BE2C (cell line): ENCODE measurements at regions not wholly inside any gene's neighbourhood (a gene's known extent, or its start where the extent isn't known, plus 50 kb on each side); places are given as distances from the start of the nearest gene placed in this dataset.

Experiments used
- DNase-seq: peaks from one replicate; pipeline ENCODE4 v3.0.0-alpha.2; 2020
- H3K27me3 ChIP-seq: fragments of 250-450 bp; sonication (Bioruptor Pico); 2 replicates; pipeline ENCODE4 v1.5.1; 2020; ENCODE audit warnings: mild to moderate bottlenecking
- H3K36me3 ChIP-seq: fragments of 250-450 bp; sonication (Bioruptor Pico); 2 replicates; pipeline ENCODE4 v1.5.1; 2020; ENCODE audit warnings: mild to moderate bottlenecking
- H3K4me1 ChIP-seq: fragments of 250-450 bp; sonication (Bioruptor Pico); 2 replicates; pipeline ENCODE4 v1.5.1; 2020
- H3K4me3 ChIP-seq: 2 replicates; pipeline ENCODE4 v1.5.1; 2011; ENCODE audit warnings: low read depth, low read length
- H3K9me3 ChIP-seq: fragments of 250-450 bp; sonication (Bioruptor Pico); 2 replicates; pipeline ENCODE4 v1.5.1; 2020
- TF ChIP-seq, protein P1 (sequence below): IDR thresholded peaks from 2 replicates; pipeline ENCODE4 v1.5.1; 2012; ENCODE audit warnings: mild to moderate bottlenecking, low read depth, low read length

DNA sequence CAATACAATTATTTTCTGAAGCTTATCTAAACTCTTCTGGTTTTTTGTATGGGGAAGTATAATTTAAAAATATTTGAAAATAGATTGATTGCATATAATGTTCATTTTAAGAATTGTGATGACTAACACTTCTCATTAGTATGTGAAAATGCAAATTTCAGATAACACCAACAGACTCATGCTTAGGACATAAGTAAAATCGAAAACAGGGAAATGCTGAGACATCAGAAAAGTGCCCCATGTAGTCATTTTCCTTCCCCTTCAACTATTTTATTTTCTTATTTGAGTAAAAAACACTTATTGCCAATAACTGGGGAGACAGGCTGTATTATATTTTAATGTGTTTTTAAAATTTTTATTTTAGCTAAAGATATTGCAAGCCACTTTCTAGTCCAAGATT lies 814.7 kb downstream of the GALC start:
- no peaks in the 10 kb centered on the region for H3K36me3 ChIP-seq
- no peaks in the 10 kb centered on the region for H3K27me3 ChIP-seq
- H3K9me3 ChIP-seq: no peaks in the 10 kb centered on the region
- no peaks in the 10 kb centered on the region for H3K4me1 ChIP-seq
- TF ChIP-seq, protein P1, sequence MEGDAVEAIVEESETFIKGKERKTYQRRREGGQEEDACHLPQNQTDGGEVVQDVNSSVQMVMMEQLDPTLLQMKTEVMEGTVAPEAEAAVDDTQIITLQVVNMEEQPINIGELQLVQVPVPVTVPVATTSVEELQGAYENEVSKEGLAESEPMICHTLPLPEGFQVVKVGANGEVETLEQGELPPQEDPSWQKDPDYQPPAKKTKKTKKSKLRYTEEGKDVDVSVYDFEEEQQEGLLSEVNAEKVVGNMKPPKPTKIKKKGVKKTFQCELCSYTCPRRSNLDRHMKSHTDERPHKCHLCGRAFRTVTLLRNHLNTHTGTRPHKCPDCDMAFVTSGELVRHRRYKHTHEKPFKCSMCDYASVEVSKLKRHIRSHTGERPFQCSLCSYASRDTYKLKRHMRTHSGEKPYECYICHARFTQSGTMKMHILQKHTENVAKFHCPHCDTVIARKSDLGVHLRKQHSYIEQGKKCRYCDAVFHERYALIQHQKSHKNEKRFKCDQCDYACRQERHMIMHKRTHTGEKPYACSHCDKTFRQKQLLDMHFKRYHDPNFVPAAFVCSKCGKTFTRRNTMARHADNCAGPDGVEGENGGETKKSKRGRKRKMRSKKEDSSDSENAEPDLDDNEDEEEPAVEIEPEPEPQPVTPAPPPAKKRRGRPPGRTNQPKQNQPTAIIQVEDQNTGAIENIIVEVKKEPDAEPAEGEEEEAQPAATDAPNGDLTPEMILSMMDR: no peak
- no peak overlapping the region for H3K4me3 ChIP-seq
- DNase-seq: no peak

DNA sequence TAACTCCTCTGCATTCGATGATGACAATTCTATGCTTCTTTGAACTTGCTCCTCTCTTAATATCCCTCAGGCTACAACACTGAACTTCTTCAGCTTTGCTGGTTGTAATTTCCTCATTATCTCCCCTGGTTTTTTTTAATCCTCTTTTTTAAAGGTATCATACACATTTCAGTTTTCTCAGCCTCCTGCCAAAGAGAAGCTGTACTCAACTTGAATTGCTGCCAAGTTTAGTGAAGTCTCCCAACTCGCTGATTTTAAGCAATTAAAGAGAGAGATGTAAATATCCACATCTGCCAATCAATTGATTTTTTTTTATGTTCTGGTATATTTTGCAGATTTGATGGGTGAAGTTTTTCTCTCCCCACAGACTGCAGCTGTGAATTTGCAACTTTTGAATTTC lies 817.8 kb downstream of the GALC start:
- no peak for DNase-seq
- Histone ChIP-seq H3K36me3 (no peaks in the 10 kb centered on the region), H3K4me3 (no peak overlapping the region), H3K4me1 (no peaks in the 10 kb centered on the region), H3K9me3 (no peaks in the 10 kb centered on the region), H3K27me3 (no peaks in the 10 kb centered on the region)
- TF ChIP-seq, protein P1: no peak

DNA sequence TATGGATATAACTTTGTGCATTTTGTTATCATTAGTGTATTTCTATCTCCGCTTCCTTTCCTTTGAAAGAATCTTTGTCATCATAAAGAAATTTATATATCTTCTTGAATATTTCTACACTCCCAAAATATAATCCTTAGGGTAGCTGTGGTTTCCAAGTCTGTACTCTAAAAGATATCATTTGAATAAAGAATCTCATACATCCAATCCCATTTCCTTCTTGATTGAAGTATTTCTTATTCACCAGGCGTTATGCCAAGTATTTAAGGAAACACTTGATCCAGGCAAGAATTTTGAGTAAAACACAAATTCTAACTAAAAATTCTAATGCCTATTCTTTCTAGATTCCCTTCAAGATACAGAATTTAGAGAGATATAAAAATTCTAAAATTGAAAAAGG lies 821.8 kb downstream of the GALC start:
- Histone ChIP-seq H3K27me3 (no peaks in the 10 kb centered on the region), H3K9me3 (no peaks in the 10 kb centered on the region), H3K4me1 (no peaks in the 10 kb centered on the region), H3K4me3 (no peak overlapping the region), H3K36me3 (no peaks in the 10 kb centered on the region)
- TF ChIP-seq, protein P1: no peak
- DNase-seq: no peak

DNA sequence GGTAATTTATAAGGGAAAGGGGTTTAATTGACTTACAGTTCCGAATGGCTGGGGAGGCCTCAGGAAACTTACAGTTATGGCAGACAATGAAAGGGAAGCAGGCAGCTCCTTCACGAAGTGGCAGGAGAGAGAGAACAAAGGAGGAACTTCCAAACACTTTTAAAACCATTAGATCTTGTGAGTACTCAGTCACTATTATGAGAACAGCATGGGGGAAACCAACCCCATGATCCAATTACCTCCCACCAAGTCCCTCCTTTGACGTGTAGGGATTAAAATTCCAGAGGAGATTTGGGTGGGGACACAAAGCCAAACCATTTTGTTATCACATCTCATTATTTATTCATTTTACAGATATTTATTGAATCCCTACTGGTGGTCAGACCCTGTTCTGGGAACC lies 822.8 kb downstream of the GALC start:
- no peak for DNase-seq
- Histone ChIP-seq H3K27me3 (no peaks in the 10 kb centered on the region), H3K4me3 (no peak overlapping the region), H3K9me3 (no peaks in the 10 kb centered on the region), H3K4me1 (no peaks in the 10 kb centered on the region), H3K36me3 (no peaks in the 10 kb centered on the region)
- TF ChIP-seq, protein P1: no peak

DNA sequence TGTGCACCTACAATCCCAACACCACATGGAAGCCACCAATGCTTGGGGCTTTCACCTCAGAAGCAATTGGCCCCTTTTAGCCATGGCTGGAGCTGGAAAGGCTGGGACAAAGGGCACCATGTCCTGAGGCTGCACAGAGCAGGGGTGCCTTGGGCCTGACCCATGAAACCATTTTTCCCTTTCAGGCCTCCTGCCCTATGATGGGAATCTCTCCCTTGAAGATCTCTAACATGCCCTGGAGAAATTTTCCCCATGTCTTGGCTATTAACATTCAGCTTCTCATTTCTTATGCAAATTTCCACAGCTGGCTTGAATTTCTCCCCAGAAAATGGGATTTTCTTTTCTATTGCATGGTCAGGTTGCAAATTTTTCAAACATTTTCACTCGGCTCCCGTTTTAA lies 823.6 kb downstream of the GALC start:
- Histone ChIP-seq H3K4me1 (no peaks in the 10 kb centered on the region), H3K4me3 (no peak overlapping the region), H3K36me3 (no peaks in the 10 kb centered on the region), H3K9me3 (no peaks in the 10 kb centered on the region), H3K27me3 (no peaks in the 10 kb centered on the region)
- DNase-seq: no peak
- TF ChIP-seq, protein P1: no peak

DNA sequence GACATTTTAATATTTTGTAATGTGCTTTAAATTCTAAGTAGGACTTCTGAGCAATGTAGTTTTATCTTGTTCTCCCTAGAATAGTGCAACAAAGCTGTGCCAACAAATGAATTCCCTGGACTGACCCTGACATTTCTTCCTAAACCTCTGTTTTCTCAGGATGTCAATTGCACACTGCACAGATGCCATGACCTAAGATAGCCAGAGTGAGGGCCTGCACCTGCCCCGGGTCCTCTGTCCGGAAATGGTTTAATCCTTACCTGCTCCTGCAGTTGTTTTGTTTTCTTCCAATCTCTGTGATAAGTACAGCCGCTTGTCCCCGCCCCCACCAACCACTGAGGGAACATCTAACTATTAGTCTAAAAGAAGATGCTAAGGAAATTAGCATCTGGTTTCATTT lies 831.5 kb downstream of the GALC start:
- Histone ChIP-seq H3K4me1 (no peaks in the 10 kb centered on the region), H3K4me3 (no peak overlapping the region), H3K27me3 (no peaks in the 10 kb centered on the region), H3K9me3 (no peaks in the 10 kb centered on the region; the same call in 1 of the 2 replicates), H3K36me3 (no peaks in the 10 kb centered on the region)
- DNase-seq: no peak
- TF ChIP-seq, protein P1: no peak
